Loucy (cell line): ENCODE measurements at regions not wholly inside any gene's neighbourhood (a gene's known extent, or its start where the extent isn't known, plus 50 kb on each side); places are given as distances from the start of the nearest gene placed in this dataset.

Experiments used
- H2AFZ ChIP-seq: fragments of 200-600 bp; sonication (generic); 2 replicates; pipeline ENCODE4 v1.6.0; 2016; ENCODE audit warnings: antibody characterized with exemption, mild to moderate bottlenecking, low read length, moderate library complexity
- H3F3A ChIP-seq: fragments of 200-600 bp; 2 replicates; pipeline ENCODE4 v1.6.0; 2016; ENCODE audit warnings: antibody characterized with exemption, low read depth, mild to moderate bottlenecking
- H3K27me3 ChIP-seq: fragments of 200-600 bp; sonication (generic); 2 replicates; pipeline ENCODE4 v1.6.1; 2014; ENCODE audit warnings: low read length, mild to moderate bottlenecking; ENCODE audit not compliant: insufficient read depth, poor library complexity, severe bottlenecking
- H3K36me3 ChIP-seq: fragments of 200-600 bp; sonication (generic); 2 replicates; pipeline ENCODE4 v1.6.1; 2016; ENCODE audit warnings: low read length; ENCODE audit not compliant: insufficient read depth
- H3K4me1 ChIP-seq: fragments of 200-600 bp; sonication (generic); 2 replicates; pipeline ENCODE4 v1.5.1; 2014; ENCODE audit warnings: low read length, mild to moderate bottlenecking; ENCODE audit not compliant: insufficient read depth, poor library complexity, severe bottlenecking
- H3K4me2 ChIP-seq: fragments of 200-600 bp; sonication (generic); 2 replicates; pipeline ENCODE4 v1.6.0; 2014; ENCODE audit warnings: antibody characterized with exemption, low read length, low read depth, mild to moderate bottlenecking; ENCODE audit not compliant: poor library complexity, severe bottlenecking
- H3K4me3 ChIP-seq: fragments of 200-600 bp; sonication (generic); 2 replicates; pipeline ENCODE4 v1.5.1; 2014; ENCODE audit warnings: low read length, mild to moderate bottlenecking, mixed read lengths; ENCODE audit not compliant: poor library complexity, severe bottlenecking
- H3K79me2 ChIP-seq: fragments of 200-600 bp; sonication (generic); 2 replicates; pipeline ENCODE4 v1.6.1; 2014; ENCODE audit warnings: low read length; ENCODE audit not compliant: insufficient read depth
- H3K9ac ChIP-seq: fragments of 200-600 bp; sonication (generic); 2 replicates; pipeline ENCODE4 v1.6.0; 2014; ENCODE audit warnings: mild to moderate bottlenecking, low read depth, low read length, moderate library complexity; ENCODE audit not compliant: poor library complexity, severe bottlenecking
- H3K9me2 ChIP-seq: fragments of 200-600 bp; sonication (generic); replicated peaks from 2 replicates; pipeline ENCODE4 v1.6.1; 2016; ENCODE audit warnings: low read depth, low read length, mixed read lengths
- H3K9me3 ChIP-seq: fragments of 200-600 bp; sonication (generic); 2 replicates; pipeline ENCODE4 v1.6.1; 2014; ENCODE audit warnings: mild to moderate bottlenecking, antibody characterized with exemption, low read length, low read depth; ENCODE audit not compliant: insufficient read depth
- H4K20me1 ChIP-seq: fragments of 200-600 bp; sonication (generic); 2 replicates; pipeline ENCODE4 v1.6.0; 2014; ENCODE audit warnings: antibody characterized with exemption, low read length, mild to moderate bottlenecking; ENCODE audit not compliant: insufficient read depth, poor library complexity, severe bottlenecking
- EZH2phosphoT487 ChIP-seq: fragments of 200-600 bp; IDR thresholded peaks from 2 replicates; pipeline ENCODE4 v1.6.1; 2018; ENCODE audit warnings: antibody characterized with exemption, mild to moderate bottlenecking, moderate library complexity, borderline replicate concordance
- TF ChIP-seq, protein P1 (sequence below): fragments of 200-600 bp; sonication (generic); conservative IDR thresholded peaks from 2 replicates; pipeline ENCODE4 v1.5.1; 2014; ENCODE audit warnings: mild to moderate bottlenecking, antibody characterized with exemption, low read length

DNA sequence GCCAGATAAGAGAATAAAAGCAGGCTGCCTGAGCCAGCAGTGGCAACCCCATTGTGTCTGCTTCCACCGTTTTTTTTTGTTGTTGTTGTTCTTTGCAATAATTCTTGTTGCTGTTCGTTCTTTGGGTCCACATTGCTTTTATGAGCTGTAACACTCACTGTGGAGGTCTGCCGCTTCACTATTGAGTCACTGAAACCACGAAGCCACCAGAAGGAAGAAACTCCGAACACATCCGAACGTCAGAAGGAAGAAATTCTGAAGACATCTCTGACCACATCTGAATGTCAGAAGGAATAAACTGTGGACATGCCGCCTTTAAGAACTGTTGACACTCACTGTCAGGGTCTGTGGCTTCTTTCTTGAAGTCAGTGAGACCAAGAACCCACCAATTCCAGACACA lies 110.5 kb downstream of the PCDH18 start:
- H2AFZ ChIP-seq = no peak overlapping the region

DNA sequence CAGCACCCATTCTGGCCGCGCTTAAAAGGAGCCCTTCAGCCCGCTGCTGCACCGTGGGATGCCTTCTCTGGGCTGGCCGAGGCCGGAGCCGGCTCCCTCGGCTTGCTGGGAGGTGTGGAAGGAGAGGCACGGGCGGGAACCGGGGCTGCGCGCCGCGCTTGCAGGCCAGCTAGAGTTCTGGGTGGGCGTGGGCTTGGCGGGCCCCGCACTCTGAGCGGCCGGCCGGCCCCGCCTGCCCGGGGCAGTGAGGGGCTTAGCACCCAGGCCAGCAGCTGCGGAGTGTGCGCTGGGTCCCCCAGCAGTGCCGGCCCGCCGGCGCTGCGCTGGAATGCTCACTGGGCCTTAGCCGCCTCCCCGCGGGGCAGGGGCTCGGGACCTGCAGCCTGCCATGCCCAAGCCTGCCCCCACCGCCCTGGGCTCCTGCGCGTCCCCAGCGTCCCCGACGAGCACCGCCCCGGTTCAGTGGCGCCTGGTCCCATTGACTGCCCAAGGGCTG lies 111.3 kb downstream of the PCDH18 start:
- H3F3A ChIP-seq = no peaks in the 10 kb centered on the region
- no peak overlapping the region for H3K4me3 ChIP-seq
- H3K9ac ChIP-seq = no peak overlapping the region
- no peaks in the 10 kb centered on the region for H3K36me3 ChIP-seq
- H3K9me2 ChIP-seq = no peaks in the 10 kb centered on the region
- H3K4me2 ChIP-seq = no peak overlapping the region
- TF ChIP-seq, protein P1, sequence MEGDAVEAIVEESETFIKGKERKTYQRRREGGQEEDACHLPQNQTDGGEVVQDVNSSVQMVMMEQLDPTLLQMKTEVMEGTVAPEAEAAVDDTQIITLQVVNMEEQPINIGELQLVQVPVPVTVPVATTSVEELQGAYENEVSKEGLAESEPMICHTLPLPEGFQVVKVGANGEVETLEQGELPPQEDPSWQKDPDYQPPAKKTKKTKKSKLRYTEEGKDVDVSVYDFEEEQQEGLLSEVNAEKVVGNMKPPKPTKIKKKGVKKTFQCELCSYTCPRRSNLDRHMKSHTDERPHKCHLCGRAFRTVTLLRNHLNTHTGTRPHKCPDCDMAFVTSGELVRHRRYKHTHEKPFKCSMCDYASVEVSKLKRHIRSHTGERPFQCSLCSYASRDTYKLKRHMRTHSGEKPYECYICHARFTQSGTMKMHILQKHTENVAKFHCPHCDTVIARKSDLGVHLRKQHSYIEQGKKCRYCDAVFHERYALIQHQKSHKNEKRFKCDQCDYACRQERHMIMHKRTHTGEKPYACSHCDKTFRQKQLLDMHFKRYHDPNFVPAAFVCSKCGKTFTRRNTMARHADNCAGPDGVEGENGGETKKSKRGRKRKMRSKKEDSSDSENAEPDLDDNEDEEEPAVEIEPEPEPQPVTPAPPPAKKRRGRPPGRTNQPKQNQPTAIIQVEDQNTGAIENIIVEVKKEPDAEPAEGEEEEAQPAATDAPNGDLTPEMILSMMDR = no peak
- TF ChIP-seq EZH2phosphoT487 = no peak
- no peaks in the 10 kb centered on the region for H3K27me3 ChIP-seq
- H3K9me3 ChIP-seq = no peaks in the 10 kb centered on the region
- no peak overlapping the region for H2AFZ ChIP-seq
- no peaks in the 10 kb centered on the region for H3K4me1 ChIP-seq
- no peaks in the 10 kb centered on the region for H3K79me2 ChIP-seq
- H4K20me1 ChIP-seq = no peaks in the 10 kb centered on the region

More for the DNA sequence above, 110.5 kb downstream of the PCDH18 start:
- H3K4me3 ChIP-seq = no peak overlapping the region
- no peak for TF ChIP-seq EZH2phosphoT487
- TF ChIP-seq, protein P1 = no peak
- H3K9me3 ChIP-seq = no peaks in the 10 kb centered on the region
- H3K4me1 ChIP-seq = no peaks in the 10 kb centered on the region
- no peaks in the 10 kb centered on the region for H3K27me3 ChIP-seq
- H3K79me2 ChIP-seq = no peaks in the 10 kb centered on the region
- no peak overlapping the region for H3K9ac ChIP-seq
- no peak overlapping the region for H3K4me2 ChIP-seq
- H4K20me1 ChIP-seq = no peaks in the 10 kb centered on the region
- H3K9me2 ChIP-seq = no peaks in the 10 kb centered on the region
- no peaks in the 10 kb centered on the region for H3F3A ChIP-seq
- no peaks in the 10 kb centered on the region for H3K36me3 ChIP-seq

DNA sequence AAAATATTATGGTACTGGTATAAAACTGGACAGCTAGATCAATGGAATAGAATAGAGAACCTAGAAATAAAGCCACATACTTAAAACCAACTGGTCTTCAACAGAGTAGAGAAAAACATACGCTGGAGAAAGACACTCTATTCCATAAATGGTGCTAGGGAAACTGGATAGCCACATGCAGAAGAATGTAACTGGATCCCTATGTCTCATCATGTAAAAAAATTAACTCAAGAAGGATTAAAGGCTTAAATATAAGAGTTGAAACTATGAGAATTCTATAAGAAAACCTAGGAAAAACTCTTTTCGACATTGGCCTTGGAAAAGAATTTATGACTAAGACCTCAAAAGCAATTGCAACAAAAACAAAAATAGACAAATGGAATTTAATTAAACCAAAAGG lies 114.6 kb downstream of the PCDH18 start:
- H3F3A ChIP-seq = no peaks in the 10 kb centered on the region
- no peaks in the 10 kb centered on the region for H4K20me1 ChIP-seq
- H2AFZ ChIP-seq = no peak overlapping the region
- H3K27me3 ChIP-seq = no peaks in the 10 kb centered on the region
- no peaks in the 10 kb centered on the region for H3K9me2 ChIP-seq
- H3K9ac ChIP-seq = no peak overlapping the region
- H3K9me3 ChIP-seq = no peaks in the 10 kb centered on the region
- no peaks in the 10 kb centered on the region for H3K79me2 ChIP-seq
- no peaks in the 10 kb centered on the region for H3K36me3 ChIP-seq
- no peak overlapping the region for H3K4me3 ChIP-seq
- H3K4me1 ChIP-seq = no peaks in the 10 kb centered on the region
- TF ChIP-seq, protein P1 = no peak
- TF ChIP-seq EZH2phosphoT487 = no peak
- H3K4me2 ChIP-seq = no peak overlapping the region
